Activated CD4-positive, alpha-beta T cell treated with anti-CD3 and anti-CD28 coated beads, Interleukin-2, amount 50 U/mL, for 48 hours (primary cell): ENCODE measurements at regions not wholly inside any gene's neighbourhood (a gene's known extent, or its start where the extent isn't known, plus 50 kb on each side); places are given as distances from the start of the nearest gene placed in this dataset.
"Not testable (repeated sequence)": the region's sequence is repeated elsewhere in the genome, so short reads cannot be mapped to it uniquely, and the experiment has no call there.

ENCODE experiments used
- DNase-seq, 2 experiments: peaks; one replicate each; pipeline ENCODE4 v3.0.0-alpha.2; 2020

DNA sequence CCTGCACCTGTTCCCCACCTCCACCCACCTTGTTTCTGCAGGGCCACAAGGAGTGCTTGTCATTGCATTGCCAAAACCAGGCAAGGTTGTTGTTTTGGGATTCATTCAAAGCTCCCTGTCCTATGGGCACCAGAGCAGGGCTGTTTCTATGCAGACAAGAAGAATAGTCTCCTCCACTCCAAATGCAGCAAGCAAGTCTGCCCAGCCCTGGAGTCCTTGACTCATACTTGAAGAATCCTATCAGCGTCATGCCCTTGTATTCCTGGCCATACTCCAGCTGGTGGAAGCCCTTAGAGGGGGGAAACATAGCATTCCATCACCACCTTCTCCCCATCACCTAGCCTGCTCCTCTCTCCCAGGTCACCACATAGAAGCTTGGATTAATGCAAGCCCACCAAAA lies 145.3 kb upstream of the ECI2 start:
- no peak for DNase-seq

DNA sequence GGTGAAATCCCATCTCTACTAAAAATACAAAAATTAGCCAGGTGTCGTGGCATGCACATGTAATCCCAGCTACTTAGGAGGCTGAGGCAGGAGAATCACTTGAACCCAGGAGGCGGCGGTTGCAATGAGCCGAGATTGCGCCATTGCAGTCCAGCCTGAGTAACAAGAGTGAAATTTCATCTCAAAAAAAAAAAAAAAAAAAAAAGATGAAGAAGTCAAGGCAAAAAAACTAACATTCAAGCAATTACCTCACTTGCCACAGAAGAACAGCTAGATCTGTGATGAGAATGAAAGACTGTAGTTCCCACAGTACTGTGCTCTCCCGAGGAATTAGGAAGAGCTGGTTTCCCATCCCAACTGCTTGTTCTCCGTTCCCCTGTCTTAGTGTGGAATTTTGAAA lies 144.7 kb upstream of the ECI2 start:
- DNase-seq, result no peak

DNA sequence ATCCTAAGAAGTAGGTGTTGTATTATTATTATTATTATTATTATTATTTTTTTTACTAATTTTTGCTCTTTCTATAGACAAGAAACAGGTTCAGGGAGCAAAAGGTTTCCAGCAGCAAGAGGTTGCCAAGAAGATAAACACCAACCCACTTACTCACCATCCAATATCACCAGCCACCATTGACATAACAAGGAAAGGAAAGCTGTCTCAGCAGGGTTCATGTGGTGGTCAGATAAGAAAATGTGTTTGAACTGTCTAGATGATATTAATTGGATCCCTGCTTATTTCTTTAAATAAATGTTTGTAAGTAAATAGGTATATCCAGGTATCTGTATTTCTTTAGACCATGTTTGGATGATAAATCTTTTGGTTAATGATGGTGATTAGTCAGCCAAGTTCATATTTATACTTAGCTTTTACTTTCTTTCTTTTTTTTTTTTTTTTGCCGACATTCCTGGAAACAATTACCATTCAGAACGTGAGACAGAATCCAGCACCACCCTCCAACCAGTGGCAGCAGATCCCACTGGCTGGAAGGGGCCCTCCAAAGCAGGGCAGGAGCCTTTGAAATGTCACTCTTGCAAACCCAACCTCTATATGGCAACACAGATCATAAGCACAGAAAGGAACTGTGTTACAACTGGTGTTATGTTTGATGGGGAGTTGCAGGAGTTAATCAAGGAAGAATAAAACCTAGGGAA lies 139.2 kb upstream of the ECI2 start:
- no peak for DNase-seq

DNA sequence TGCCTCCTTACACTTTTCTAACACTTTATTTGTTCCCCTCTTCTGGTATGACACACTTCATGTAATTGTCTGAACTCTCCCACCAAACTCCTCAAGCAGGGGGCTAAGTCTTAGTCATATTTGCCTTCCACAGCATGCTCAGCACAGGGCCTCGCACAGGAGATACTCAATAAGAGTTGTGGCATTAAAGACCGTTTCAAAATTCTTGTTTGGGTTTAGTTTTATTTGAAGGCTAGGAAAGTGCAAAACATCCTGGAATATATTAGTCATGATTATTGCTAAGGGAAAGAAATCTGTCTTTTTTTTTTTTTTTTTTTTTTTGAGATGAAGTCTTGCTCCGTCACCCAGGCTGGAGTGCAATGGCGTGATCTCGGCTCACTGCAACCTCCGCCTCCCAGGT lies 137.6 kb upstream of the ECI2 start:
- no peak for DNase-seq

DNA sequence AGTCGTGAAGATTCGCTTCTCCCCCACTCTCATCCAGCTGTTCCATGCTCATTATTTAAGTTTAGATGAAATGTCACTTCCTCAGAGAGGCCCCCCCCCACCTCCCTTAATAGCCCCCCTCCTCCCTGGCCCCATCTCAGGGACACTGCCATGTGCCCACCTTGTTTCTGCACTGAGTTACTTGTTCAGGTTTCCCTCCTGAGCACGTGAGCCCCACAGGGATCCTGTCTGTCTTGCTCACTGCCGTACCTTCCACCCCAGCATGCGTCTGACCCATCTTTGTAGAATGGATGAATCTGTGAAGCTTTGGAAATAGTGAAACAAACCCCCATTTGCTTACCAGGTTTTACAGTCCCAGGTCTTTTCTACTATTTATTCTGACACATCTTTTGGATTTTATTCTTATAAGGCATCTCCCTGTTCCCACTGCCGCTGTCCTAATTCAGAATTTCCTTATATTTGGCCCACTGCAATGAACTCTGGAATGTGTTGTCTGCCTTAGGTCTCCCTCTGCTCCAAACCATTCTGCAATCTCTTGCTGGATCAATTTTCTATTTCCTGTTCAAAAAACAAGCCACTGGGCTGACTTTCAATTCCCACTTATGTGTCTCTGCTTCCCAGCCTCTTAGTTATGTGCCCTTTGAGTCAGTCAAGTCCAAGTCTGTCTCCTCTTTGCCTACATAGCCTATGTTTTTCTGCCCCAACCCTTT lies 136.5 kb upstream of the ECI2 start:
- DNase-seq, result no peak

DNA sequence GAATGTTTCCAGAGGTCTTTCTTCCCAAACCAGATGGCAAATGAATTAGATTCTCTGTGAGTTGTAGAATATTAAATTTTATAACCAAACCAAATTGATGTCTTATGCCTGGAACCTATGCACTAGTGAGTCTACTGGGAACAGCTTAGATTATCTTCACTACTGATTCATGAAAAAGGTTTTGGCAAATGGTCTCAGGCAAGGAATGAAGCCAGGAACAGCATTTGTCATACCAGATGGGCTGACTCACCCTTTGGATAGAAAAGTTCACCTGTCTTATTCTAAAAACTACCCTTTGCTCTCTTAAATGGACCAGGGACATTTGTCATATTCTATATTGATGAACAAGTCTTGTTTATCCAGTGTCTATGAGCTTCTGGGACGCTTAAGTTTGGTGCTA lies 135.4 kb upstream of the ECI2 start:
- no peak for DNase-seq

DNA sequence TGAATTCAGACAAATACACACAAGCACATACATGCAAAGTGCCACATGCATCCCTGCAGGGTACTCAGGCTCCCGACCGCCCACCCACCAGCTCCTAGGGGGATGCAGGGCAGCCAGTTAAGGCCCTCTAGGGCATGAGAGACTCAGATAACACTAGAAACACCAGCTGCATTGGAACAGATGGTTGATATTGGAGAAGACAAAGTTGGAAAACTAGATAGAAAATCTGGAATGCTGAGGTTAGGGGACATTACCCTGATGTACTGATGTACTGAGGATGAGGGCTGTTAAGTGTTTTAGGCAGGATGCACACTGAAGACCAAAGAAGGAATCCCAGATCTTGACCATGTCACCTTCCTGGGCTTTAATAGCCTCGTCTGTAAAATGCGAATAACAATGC lies 134.6 kb upstream of the ECI2 start:
- DNase-seq, result no peak

DNA sequence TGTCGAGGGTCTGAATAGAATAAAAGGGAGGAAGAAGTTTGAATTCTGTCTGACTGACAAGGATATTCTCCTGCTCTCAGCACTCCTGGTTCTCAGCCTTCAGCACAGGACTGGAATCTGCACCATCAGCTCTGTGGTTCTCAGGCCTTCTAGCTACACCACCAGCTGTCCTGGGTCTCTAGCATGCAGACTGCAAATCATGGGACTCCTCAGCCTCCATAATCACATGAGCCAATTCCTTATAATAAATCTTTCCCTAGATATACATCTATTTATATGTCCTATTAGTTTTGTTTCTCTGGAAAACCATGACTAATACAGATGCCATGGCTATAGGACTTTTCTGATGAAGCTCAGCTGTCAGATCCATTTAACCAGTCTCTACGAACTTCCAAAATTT lies 132.8 kb upstream of the ECI2 start:
- no peak for DNase-seq

DNA sequence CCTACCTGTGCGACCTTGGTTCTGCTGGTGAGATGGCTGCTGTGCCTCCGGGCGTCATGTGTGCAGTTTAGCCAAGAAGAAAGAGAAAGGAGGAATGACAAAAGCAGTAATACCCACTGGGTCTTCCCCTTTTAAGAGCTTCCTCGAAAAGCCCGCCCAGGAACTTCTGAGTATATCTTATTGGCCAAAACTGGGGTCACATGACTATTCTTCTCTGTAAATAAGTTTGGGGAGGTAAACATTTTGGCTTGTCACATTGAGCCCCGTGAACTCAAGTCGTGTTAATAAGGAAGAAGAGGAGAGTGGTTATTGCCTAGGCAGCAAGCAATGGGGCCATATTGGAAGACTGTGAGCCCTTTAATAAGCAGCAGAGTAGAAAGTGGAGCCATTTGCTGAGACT lies 130.4 kb upstream of the ECI2 start:
- no peak for DNase-seq

DNA sequence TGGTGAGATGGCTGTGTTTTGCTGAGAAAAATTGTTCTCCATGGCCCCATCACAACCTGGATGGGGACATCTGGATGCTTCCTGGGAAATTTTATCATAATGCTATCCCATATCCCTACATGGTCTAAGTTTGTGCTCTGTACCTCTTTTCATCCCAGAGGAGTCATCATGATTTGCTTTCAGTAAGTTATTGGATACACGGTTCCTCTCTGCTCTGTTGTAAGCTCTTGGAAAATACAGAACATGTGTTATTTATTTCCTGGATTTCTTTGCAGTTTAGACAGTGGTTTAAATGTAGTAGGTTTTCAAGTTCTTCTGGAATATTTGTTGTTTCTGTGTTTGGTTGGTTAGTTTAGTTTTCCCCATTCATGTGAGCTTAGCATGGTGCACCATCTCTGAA lies 129.2 kb upstream of the ECI2 start:
- DNase-seq, result no peak

DNA sequence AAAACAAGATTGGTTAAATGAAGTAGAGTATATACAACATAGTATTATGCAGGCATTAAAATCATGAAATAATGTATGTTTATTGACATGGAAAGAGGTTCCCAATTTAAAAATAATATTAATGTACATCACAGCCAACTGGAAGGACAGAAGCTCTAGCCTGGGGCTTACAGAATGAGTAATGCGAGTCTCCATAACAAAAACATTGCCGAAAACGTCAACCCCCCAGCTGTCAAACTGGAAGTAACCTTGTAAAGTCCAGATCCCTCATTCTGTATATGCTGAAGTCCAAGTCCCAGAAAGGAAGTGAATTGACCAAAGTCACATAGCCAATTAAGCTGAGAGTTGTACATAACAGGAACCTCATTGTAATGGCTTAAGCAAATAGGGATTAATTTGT lies 128.7 kb upstream of the ECI2 start:
- DNase-seq, result no peak

DNA sequence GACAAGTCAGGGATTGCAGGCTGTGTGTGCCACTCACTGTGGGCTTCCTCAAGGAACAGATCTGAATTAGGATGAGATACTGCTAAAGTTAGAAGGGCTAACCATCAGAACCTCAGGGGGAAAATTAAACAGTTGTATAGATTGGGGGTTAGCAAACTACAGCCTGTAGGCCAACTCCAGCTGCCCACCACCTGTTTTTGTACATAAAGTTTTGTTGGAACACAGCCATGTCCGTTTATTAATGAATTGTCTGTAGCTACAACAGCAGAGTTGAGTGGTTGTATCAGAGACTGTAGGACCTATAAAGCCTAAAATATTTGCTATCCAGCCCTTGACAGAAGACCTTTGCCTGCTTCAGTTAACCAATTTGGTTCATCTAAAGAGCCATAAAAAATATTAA lies 127.2 kb upstream of the ECI2 start:
- DNase-seq, result no peak

DNA sequence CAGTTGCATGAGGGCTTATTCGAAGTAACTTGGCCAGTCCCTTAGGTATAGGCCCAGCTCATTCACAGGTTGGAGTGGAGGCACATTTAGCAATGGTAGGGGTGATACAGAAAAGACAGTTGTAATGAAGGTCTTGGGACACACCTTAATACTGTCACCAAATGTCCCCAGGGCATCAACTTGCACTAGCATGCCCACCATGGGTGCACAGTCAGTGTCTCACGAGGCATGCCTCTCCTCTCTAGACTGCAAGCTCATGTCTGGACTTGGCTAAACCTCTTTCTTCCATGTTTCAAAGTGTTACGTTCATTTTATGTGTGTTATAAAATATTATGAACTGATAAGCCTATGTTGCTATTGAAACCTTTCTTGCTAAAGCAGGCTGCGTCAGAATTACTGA lies 124.0 kb upstream of the ECI2 start:
- DNase-seq, result no peak

DNA sequence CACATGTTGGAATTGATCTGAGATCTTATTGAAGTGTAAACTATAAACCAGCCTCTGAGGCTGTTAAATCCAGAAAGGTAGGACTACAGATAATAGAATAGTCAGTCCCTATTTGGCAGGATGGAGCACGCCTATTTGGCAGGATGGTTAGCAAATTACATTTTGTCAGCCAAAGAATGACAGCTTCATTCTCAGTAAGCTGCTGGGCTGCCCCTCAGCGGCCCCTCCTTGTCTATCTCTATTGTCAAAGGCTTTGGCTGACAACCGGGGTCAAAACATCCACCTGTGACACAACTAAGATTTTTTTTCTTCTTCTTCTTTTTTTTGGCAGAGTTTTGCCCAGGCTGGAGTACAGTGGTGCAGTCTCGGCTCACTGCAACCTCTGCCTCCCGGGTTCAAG lies 123.4 kb upstream of the ECI2 start:
- DNase-seq, result no peak

DNA sequence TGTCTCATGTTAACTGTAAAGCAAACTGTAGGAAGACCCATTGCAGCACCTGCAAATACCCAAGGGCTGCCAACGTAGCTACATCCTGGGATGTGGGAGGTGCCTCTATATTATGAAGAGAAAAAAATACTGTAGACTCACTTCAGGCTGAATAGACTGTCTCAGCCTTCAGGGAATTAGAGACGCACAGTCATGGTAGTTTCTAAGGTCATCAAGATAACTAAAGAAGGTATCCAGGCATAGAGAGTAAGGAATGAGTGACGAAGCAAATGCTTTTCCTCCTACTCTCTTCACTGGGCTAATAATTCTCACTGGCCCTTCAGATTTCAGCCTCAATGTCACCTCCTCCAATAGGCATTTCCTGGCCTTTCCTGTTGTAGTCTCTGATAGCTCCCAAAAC lies 121.6 kb upstream of the ECI2 start:
- no peak for DNase-seq

DNA sequence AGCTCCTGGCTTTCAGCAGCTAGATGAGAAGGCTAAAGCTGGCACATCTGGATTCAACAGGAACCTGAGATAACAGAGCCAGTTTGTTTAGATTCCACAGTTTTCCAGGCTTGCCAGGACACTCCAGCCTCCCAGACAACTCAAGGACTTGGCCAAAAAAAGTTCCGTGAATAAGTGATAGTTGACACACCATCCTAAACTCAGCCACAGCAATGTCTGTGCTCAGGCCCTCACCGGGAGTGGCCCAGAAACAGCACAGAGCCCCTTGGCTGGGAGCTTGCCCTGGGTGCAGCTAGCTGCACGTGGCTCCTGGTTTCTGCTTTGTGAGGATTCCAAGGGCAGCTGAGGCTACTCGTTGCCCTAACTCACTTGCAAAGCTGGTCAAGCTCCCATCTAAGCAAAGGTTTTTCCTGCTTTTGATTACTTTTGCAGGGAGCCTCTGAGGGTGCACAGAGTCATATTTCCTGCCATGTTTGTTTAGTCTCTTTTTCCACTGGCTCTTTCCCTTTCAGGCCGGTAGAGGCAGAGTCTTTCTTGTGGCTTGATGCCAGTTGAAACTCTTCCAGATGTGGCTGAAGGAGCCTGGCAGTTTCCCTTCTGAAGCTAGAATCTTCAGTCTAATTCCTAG lies 118.3 kb upstream of the ECI2 start:
- no peak for DNase-seq

DNA sequence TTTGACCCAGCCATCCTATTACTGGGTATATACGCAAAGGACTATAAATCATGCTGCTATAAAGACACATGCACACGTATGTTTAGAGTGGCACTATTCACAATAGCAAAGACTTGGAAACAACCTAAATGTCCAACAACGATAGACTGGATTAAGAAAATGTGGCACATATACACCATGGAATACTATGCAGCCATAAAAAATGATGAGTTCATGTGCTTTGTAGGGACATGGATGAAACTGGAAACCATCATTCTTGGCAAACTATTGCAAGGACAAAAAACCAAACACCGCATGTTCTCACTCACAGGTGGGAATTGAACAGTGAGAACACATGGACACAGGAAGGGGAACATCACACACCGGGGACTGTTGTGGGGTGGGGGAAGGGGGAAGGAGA lies 117.1 kb upstream of the ECI2 start:
- DNase-seq, result not testable (repeated sequence)

DNA sequence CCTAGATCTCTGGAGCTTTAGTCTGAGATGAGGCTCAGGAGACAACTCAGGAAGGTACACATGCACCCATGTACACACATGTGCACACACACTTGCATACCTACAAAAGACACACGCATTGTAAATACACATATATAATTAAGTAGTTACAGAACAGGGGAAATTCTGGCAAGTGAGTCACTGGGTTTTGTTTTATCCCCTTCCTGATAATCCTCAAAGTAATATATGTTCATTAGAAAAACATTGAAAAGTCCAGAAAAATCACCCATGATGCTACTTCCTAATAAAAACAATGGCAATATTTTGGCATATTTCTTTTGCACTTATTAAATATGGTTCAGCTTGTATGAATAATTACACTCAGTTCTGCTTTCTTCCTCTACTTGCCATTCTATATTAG lies 115.3 kb upstream of the ECI2 start:
- DNase-seq, result no peak

DNA sequence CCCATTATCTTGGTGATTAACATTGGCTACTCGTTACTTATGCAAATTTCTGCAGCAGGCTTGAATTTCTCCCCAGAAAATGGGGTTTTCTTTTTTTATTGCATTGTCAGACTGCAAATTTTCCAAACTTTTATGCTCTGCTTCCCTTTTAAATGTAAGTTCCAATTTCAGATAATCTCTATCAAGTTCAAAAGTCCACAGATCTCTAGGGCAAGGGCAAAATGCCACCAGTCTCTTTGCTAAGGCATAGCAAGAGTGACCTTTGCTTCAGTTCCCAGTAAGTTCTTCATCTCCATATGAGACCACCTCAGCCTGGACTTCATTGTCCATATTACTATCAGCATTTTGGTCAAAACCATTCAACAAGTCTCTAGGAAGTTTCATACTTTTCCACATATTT lies 108.5 kb upstream of the ECI2 start:
- not testable (repeated sequence) for DNase-seq

DNA sequence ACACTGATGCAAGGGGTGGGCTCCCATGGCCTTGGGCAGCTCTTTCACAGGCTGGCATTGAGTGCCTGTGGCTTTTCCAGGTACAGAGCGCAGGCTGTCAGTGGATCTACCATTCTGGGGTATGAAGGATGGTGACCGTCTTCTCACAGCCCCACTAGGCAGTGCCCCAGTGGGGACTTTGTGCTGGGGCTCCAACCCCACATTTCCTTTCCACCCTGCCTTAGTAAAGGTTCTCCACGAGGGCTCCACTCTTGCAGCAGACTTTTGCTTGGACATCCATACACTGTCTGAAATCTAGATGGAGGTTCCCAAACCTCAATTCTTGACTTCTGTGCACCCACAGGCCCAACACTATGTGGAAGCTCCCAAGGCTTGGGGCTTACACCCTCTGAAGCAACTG lies 107.9 kb upstream of the ECI2 start:
- no peak for DNase-seq

DNA sequence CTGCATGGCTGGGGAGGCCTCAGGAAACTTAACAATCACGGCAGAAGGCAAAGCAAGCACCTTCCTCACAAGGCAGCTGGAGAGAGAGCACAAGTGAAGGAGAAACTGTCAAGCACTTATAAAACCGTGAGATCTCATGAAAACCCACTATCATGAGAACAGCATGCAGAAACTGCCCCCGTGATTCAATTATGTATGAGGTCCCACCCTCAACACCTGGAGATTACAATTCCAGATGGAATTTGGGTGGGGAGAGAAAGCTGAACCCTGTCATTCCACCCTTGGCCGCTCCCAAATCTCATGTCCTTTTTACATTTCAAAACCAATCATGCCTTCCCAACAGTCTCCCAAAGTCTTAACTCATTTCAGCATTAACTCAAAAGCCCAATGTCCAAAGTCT lies 107.2 kb upstream of the ECI2 start:
- no peak for DNase-seq

DNA sequence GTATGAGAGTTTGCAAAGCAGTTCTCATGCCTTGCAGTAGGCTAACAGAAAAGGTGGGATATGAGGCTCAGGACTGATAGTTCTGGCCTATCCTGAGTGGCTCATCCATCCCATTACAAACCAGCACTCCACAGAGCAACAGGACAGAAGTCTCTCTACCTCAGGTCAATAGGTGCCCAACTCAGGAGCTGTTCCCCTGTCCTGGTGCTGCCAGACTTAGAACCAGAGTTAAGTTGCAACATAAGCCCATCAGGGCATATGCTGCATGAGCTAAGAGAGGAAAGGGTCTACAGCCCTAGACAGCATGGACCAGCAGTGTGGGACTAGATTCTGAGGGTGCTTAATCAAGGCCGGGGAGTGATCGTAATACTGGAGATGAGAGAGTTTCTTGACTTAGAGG lies 104.8 kb upstream of the ECI2 start:
- DNase-seq, result no peak

DNA sequence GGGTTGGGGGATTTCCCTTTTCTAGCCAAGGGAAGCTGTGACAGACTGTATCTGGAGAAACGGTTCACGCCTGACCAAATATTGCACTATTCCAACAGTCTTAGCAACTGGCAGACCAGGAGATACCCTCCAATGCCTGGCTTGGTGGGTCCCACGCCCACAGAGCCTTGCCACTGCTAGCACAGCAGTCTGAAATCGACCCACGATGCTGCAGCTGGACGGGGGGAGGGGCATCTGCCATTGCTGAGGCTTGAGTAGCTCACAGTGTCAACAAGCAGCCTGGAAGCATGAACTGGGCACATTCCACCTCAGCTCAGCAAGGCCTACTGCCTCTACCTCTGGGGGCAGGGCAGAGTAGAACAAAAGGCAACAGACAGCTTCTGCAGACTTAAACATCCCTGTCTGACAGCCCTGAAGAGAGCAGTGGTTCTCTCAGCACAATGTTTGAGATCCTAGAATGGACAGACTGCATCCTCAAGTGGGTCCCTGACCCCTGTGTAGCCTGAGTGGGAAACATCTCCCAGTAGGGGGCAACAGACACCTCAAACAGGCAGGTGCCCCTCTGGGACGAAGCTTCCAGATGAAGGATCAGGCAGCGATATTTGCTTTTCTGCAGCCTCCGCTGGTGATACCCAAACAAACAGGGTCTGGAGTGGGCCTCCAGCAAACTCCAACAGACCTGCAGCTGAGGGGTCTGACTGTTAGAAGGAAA lies 89.9 kb upstream of the ECI2 start:
- no peak for DNase-seq
